Cardiac muscle cell (in vitro differentiated cells and primary cell): ENCODE measurements at regions not wholly inside any gene's neighbourhood (a gene's known extent, or its start where the extent isn't known, plus 50 kb on each side); places are given as distances from the start of the nearest gene placed in this dataset.
"Not testable (repeated sequence)": the region's sequence is repeated elsewhere in the genome, so short reads cannot be mapped to it uniquely, and the experiment has no call there.

Source experiments
- DNase-seq, 2 donors: peaks; one replicate each; pipeline versions ENCODE4 v3.0.0 to v3.0.0-alpha.2; 2010 to 2017; ENCODE audit warnings: low read depth in 1 of 2, low spot score in 1 of 2
- H3K27ac ChIP-seq: fragments of 200-600 bp; sonication (generic); 2 replicates; pipeline ENCODE4 v1.5.1; 2016
- H3K27me3 ChIP-seq: fragments of 200-600 bp; sonication (generic); 2 replicates; pipeline ENCODE4 v1.6.0; 2016; ENCODE audit warnings: control low read depth
- H3K36me3 ChIP-seq: fragments of 200-600 bp; sonication (generic); 2 replicates; pipeline ENCODE4 v1.5.1; 2016; ENCODE audit warnings: control low read depth
- H3K4me1 ChIP-seq: fragments of 200-600 bp; sonication (generic); 2 replicates; pipeline ENCODE4 v1.8.1; 2017; ENCODE audit warnings: low read depth, mild to moderate bottlenecking, mixed run types
- H3K4me3 ChIP-seq: fragments of 200-600 bp; sonication (generic); 2 replicates; pipeline ENCODE4 v1.5.1; 2016; ENCODE audit warnings: mild to moderate bottlenecking
- H3K9me3 ChIP-seq: fragments of 200-600 bp; sonication (generic); 2 replicates; pipeline ENCODE4 v1.5.1; 2017; ENCODE audit warnings: low read depth, mild to moderate bottlenecking, control low read depth
- TF ChIP-seq, protein P1 (sequence below): IDR thresholded peaks from 2 replicates; pipeline ENCODE4 v1.5.1; 2012; ENCODE audit warnings: low read depth, mild to moderate bottlenecking, low read length

- TF ChIP-seq, protein P1, sequence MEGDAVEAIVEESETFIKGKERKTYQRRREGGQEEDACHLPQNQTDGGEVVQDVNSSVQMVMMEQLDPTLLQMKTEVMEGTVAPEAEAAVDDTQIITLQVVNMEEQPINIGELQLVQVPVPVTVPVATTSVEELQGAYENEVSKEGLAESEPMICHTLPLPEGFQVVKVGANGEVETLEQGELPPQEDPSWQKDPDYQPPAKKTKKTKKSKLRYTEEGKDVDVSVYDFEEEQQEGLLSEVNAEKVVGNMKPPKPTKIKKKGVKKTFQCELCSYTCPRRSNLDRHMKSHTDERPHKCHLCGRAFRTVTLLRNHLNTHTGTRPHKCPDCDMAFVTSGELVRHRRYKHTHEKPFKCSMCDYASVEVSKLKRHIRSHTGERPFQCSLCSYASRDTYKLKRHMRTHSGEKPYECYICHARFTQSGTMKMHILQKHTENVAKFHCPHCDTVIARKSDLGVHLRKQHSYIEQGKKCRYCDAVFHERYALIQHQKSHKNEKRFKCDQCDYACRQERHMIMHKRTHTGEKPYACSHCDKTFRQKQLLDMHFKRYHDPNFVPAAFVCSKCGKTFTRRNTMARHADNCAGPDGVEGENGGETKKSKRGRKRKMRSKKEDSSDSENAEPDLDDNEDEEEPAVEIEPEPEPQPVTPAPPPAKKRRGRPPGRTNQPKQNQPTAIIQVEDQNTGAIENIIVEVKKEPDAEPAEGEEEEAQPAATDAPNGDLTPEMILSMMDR, result no peak
- no peaks in the 10 kb centered on the region for H3K27me3 ChIP-seq
- no peak for DNase-seq
Measured at GRCh38 chr5:92616085-92616484, 964.9 kb downstream of the NR2F1-AS1 start.

GRCh38 chr5:92613546-92613945 is 967.5 kb downstream of the NR2F1-AS1 start:
- H3K27me3 ChIP-seq, result no peaks in the 10 kb centered on the region
- TF ChIP-seq, protein P1, result no peak
- H3K9me3 ChIP-seq, result no peaks in the 10 kb centered on the region
- H3K27ac ChIP-seq, result no peak overlapping the region
- H3K4me1 ChIP-seq, result no peaks in the 10 kb centered on the region
- no peak overlapping the region for H3K4me3 ChIP-seq
- H3K36me3 ChIP-seq, result no peaks in the 10 kb centered on the region
- DNase-seq, result peak in 1 of 2 donors; percentile 17

More at GRCh38 chr5:92616085-92616484, 964.9 kb downstream of the NR2F1-AS1 start:
- Histone ChIP-seq H3K4me1 (no peaks in the 10 kb centered on the region), H3K36me3 (no peaks in the 10 kb centered on the region), H3K27ac (no peak overlapping the region), H3K4me3 (no peak overlapping the region), H3K9me3 (no peaks in the 10 kb centered on the region)

DNA sequence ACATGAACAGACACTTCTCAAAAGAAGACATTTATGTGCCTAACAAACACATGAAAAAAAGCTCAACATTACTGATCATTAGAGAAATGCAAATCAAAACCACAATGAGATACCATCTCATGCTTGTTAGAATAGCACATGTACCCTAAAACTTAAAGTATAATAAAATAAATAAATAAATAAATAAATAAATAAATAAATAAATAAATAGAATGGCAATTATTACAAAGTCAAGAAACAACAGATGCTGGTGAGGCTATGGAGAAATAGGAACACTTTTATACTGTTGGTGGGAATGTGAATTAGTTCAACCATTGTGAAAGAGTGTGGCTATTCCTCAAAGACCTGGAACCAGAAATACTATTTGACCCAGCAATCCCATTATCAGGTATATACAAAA is 970.6 kb downstream of the NR2F1-AS1 start:
- H3K27me3 ChIP-seq, H3K36me3 ChIP-seq, DNase-seq, H3K9me3 ChIP-seq, H3K4me3 ChIP-seq, H3K4me1 ChIP-seq, H3K27ac ChIP-seq: not testable (repeated sequence)

DNA sequence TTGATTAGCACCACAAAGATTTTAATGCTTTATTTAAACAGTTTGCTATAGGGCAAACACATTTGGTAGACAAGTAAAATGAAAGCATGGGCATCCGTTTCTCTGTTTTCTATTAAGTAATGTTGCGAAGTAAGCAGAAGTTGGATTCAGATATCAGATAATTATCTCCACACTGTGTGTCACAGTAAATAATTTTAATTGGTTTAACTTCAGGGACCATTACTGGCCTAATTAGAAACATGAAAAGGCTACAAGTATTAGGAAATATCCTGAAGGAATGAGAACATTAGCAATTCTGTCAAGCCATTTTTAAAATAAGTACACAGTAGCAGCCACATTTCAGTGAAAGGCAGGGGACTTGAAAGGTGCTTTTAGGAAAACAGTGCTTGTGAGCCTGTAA is 975.4 kb downstream of the NR2F1-AS1 start:
- DNase-seq, result no peak
- no peak overlapping the region for H3K27ac ChIP-seq
- H3K4me1 ChIP-seq, result no peaks in the 10 kb centered on the region
- TF ChIP-seq, protein P1, result no peak
- no peaks in the 10 kb centered on the region for H3K27me3 ChIP-seq
- no peak overlapping the region for H3K4me3 ChIP-seq
- no peaks in the 10 kb centered on the region for H3K36me3 ChIP-seq
- H3K9me3 ChIP-seq, result no peaks in the 10 kb centered on the region

GRCh38 chr5:92599217-92599810 is 981.7 kb downstream of the NR2F1-AS1 start:
- H3K27ac ChIP-seq, result no peak overlapping the region
- no peaks in the 10 kb centered on the region for H3K4me1 ChIP-seq
- no peak overlapping the region for H3K4me3 ChIP-seq
- no peaks in the 10 kb centered on the region for H3K36me3 ChIP-seq
- H3K9me3 ChIP-seq, result no peaks in the 10 kb centered on the region
- H3K27me3 ChIP-seq, result no peaks in the 10 kb centered on the region
- TF ChIP-seq, protein P1, result no peak
- DNase-seq, result no peak

GRCh38 chr5:92594031-92594430 is 987.0 kb downstream of the NR2F1-AS1 start:
- Histone ChIP-seq H3K4me3 (no peak overlapping the region), H3K9me3 (no peaks in the 10 kb centered on the region), H3K4me1 (no peaks in the 10 kb centered on the region), H3K36me3 (no peaks in the 10 kb centered on the region), H3K27ac (no peak overlapping the region), H3K27me3 (no peaks in the 10 kb centered on the region)
- TF ChIP-seq, protein P1, result no peak
- no peak for DNase-seq
